ENCODE measurements at regions not wholly inside any gene's neighbourhood (a gene's known extent, or its start where the extent isn't known, plus 50 kb on each side); places are given as distances from the start of the nearest gene placed in this dataset.

- TF ChIP-seq, protein P1, sequence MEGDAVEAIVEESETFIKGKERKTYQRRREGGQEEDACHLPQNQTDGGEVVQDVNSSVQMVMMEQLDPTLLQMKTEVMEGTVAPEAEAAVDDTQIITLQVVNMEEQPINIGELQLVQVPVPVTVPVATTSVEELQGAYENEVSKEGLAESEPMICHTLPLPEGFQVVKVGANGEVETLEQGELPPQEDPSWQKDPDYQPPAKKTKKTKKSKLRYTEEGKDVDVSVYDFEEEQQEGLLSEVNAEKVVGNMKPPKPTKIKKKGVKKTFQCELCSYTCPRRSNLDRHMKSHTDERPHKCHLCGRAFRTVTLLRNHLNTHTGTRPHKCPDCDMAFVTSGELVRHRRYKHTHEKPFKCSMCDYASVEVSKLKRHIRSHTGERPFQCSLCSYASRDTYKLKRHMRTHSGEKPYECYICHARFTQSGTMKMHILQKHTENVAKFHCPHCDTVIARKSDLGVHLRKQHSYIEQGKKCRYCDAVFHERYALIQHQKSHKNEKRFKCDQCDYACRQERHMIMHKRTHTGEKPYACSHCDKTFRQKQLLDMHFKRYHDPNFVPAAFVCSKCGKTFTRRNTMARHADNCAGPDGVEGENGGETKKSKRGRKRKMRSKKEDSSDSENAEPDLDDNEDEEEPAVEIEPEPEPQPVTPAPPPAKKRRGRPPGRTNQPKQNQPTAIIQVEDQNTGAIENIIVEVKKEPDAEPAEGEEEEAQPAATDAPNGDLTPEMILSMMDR (conservative IDR thresholded peaks at IDR 0.05; ENCODE audit: low read depth, low read length) = no peak
- TF ChIP-seq EZH2 (IDR thresholded peaks at IDR 0.05; ENCODE audit: borderline replicate concordance, low read depth, low read length, poor library complexity, severe bottlenecking) = no peak
- Histone ChIP-seq H3K9me3 (ENCODE audit: low read depth, low read length, poor library complexity, severe bottlenecking) (no peaks in the 10 kb centered on the region), H3K4me3 (ENCODE audit: low read depth, low read length, poor library complexity, severe bottlenecking) (no peak overlapping the region), H3K4me1 (ENCODE audit: insufficient read depth, low read length, poor library complexity, severe bottlenecking) (no peaks in the 10 kb centered on the region), H3K36me3 (ENCODE audit: insufficient read depth, low read length, poor library complexity, severe bottlenecking) (no peaks in the 10 kb centered on the region), H3K27ac (ENCODE audit: low read depth, low read length, poor library complexity, severe bottlenecking) (no peak overlapping the region), H3K27me3 (replicated peaks; ENCODE audit: insufficient read depth, low read depth, low read length, poor library complexity) (peaks cover 23% of the 10 kb centered on the region)
- intact Hi-C loops (cut with micrococcal nuclease; ENCODE audit: unreplicated experiment) = no loop called here
- no TSS peak for BruUV-seq (replicated peaks)
- no peak for DNase-seq (ENCODE audit: low spot score)
- ChIA-PET POLR2A (ENCODE audit: low non-redundant PET) (no interaction called here), CTCF (no interaction called here)
Measured at GRCh38 chr5:5560016-5560415, 137.5 kb downstream of the ICE1 start.

- ChIA-PET POLR2A (ENCODE audit: low non-redundant PET) (no interaction called here), CTCF (no interaction called here)
- intact Hi-C loops (cut with micrococcal nuclease; ENCODE audit: unreplicated experiment) = no loop called here
- H3K27ac ChIP-seq (ENCODE audit: low read depth, low read length, poor library complexity, severe bottlenecking) = no peak overlapping the region
- no TSS peak for BruUV-seq (replicated peaks)
- no peak for DNase-seq (ENCODE audit: low spot score)
- no peak for TF ChIP-seq EZH2 (IDR thresholded peaks at IDR 0.05; ENCODE audit: borderline replicate concordance, low read depth, low read length, poor library complexity, severe bottlenecking)
- TF ChIP-seq, protein P1 (conservative IDR thresholded peaks at IDR 0.05; ENCODE audit: low read depth, low read length) = no peak
- H3K36me3 ChIP-seq (ENCODE audit: insufficient read depth, low read length, poor library complexity, severe bottlenecking) = no peaks in the 10 kb centered on the region
- no peaks in the 10 kb centered on the region for H3K4me1 ChIP-seq (ENCODE audit: insufficient read depth, low read length, poor library complexity, severe bottlenecking)
- no peaks in the 10 kb centered on the region for H3K9me3 ChIP-seq (ENCODE audit: low read depth, low read length, poor library complexity, severe bottlenecking)
- H3K27me3 ChIP-seq (replicated peaks; ENCODE audit: insufficient read depth, low read depth, low read length, poor library complexity) = peaks cover 16% of the 10 kb centered on the region
- no peak overlapping the region for H3K4me3 ChIP-seq (ENCODE audit: low read depth, low read length, poor library complexity, severe bottlenecking)
Measured at GRCh38 chr5:5558638-5559527, 136.4 kb downstream of the ICE1 start.

DNA sequence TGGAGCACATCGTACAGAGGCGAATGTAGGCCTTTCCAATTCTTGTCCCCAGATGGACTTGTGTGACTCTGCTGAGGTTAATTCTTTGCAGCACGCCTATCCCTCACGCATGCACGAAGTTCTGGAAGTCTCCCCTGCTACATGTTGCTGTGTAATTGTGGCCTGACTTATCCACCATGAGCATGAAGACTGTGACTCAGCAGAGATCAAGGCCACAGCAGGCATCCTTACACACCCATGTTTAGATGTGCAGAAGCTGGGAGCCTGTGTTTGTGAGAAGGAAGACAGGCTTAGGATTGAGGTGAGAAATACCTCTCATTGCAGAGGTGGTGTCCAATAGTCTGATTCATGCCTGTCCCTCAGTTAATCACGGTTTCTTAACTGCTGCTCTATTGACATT is 135.6 kb downstream of the ICE1 start:
- ChIA-PET POLR2A (ENCODE audit: low non-redundant PET) (no interaction called here), CTCF (no interaction called here)
- Histone ChIP-seq H3K4me1 (ENCODE audit: insufficient read depth, low read length, poor library complexity, severe bottlenecking) (no peaks in the 10 kb centered on the region), H3K36me3 (ENCODE audit: insufficient read depth, low read length, poor library complexity, severe bottlenecking) (no peaks in the 10 kb centered on the region), H3K4me3 (ENCODE audit: low read depth, low read length, poor library complexity, severe bottlenecking) (no peak overlapping the region), H3K27ac (ENCODE audit: low read depth, low read length, poor library complexity, severe bottlenecking) (no peak overlapping the region), H3K27me3 (replicated peaks; ENCODE audit: insufficient read depth, low read depth, low read length, poor library complexity) (peaks cover 8% of the 10 kb centered on the region), H3K9me3 (ENCODE audit: low read depth, low read length, poor library complexity, severe bottlenecking) (no peaks in the 10 kb centered on the region)
- no TSS peak for BruUV-seq (replicated peaks)
- intact Hi-C loops (cut with micrococcal nuclease; ENCODE audit: unreplicated experiment) = no loop called here
- no peak for TF ChIP-seq EZH2 (IDR thresholded peaks at IDR 0.05; ENCODE audit: borderline replicate concordance, low read depth, low read length, poor library complexity, severe bottlenecking)
- TF ChIP-seq, protein P1 (conservative IDR thresholded peaks at IDR 0.05; ENCODE audit: low read depth, low read length) = no peak
- no peak for DNase-seq (ENCODE audit: low spot score)
